DMS53 treated with DMSO at 0.1 percent for 48 hours (cell line): ENCODE measurements at regions not wholly inside any gene's neighbourhood (a gene's known extent, or its start where the extent isn't known, plus 50 kb on each side); places are given as distances from the start of the nearest gene placed in this dataset.

Experiments used
- DNase-seq: peaks from one replicate; lab custom pipeline; 2025; ENCODE audit not compliant: unreplicated experiment; lab: John Stamatoyannopoulos, UW

DNA sequence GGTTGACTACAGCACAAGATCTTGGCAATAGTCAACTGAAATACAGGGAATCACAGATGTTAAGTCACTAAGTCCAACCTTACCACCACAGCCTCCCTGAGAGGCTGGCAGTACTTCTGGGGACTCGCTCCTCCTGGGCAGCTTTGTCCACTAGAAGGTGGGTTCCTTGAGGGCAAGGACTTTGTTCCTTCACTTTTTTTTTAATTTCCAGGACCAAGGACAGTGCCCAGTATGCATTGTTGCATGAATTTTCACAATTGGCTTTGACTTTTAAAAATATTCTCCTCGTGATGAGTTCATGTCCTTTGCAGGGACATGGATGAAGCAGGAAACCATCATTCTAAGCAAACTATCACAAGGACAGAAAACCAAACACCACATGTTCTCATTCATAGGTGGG lies 96.7 kb upstream of the IGSF21 start:
- no peak for DNase-seq

- DNase-seq, result no peak
Observed at GRCh38 chr1:18011703-18012102, 95.9 kb upstream of the IGSF21 start.

DNA sequence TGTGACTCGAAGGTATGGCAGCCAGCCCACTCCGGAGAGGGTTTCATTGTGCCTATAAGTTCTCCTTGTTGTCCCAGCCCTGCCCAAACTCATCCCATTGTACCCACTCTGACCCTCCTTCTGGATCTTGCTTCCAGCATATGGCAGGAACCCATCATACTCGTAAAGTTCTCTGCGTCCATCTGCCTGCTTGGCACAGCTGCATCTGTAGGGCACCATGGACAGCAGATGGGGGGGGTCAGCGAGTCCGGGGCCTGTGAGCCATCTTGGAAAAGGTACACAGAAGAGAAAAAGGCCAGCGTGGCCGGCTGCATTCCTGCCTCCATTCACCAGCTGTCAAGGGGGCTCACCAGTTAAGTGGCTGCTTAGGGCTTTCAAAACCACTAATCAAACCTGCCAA lies 94.9 kb upstream of the IGSF21 start:
- no peak for DNase-seq

DNA sequence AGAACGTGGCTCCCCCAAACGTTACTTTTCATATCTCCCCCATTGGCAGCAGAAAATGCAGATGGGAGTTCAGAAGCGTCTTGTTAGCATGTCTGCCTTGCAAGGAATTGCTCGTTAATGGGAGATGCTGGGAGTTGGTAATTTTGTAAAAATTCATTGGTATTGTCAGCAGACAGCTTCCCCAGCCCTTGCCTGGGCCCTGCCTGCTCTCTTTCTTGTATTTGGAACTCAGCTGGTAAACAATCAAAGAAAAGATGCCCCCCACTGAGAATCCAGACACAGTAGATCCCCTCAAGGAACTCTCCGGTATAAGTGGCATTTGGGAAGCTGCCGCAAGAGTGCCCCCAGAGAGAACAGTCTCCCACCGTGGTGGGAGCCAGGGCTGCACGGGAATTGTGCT lies 94.4 kb upstream of the IGSF21 start:
- DNase-seq, result no peak

GRCh38 chr1:18015719-18016118 lies 91.9 kb upstream of the IGSF21 start:
- no peak for DNase-seq

- DNase-seq, result no peak
Observed at GRCh38 chr1:18018366-18018765, 89.2 kb upstream of the IGSF21 start.

DNA sequence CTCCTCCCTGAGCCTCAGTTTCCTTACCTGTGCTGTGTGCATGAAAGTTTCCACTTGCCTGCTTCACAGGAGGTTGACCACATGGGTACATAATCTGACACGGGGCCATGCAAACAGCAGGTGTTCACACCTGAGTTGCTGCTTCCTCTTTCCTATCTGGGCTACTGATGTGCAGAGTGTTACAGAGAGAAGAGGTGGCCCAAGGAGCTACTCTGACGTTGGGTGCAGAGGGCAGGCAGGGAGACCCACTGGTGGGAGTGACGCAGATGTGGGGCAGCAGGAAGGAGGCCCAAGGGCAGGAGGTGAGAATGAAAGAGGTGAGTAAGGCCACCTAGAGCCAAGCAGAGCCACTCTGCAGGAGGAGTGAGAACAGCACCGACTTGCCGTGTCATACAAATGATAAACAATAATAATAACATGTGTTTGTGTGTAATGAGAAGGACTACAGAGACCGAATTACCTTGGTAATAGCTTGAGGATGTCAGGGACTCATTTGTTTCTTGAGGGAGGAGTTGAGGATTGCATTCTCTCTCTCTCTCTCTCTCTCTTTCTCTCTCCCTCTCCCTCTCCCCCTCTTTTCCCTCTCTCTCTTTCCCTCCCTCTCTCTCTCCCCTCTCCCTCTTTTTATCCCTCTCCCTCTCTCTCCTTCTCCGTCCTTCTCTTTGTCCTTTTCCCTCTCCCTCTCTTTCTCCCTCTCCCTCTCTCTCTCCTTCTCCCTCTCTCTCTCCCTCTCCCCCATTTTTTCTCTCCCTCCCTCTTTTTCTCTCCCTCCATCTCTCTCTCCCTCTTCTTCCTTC lies 87.4 kb upstream of the IGSF21 start:
- DNase-seq, result no peak

- no peak for DNase-seq
Observed at GRCh38 chr1:18021242-18021641, 86.4 kb upstream of the IGSF21 start.

- no peak for DNase-seq
Observed at GRCh38 chr1:18032172-18032859, 75.3 kb upstream of the IGSF21 start.

GRCh38 chr1:18035145-18035544 lies 72.5 kb upstream of the IGSF21 start:
- no peak for DNase-seq

DNA sequence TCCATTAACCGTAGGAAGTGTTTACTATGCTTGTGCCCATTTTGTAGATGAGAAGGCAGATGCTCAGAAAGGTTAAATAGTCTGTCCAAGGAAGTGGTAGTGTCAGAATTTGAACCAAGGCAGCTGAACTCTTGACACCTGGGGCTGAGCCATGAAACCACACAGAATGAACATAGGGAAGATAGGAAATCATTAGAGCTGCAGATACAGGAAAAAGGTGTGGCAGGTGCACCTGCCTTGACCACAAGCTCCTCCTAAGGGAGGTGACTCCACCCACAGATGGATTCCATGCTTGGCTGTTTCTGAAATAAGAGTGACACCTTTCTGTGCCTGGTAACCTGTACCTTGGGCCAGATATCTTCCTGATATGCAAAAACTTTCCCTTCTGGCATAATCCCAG lies 69.9 kb upstream of the IGSF21 start:
- no peak for DNase-seq

DNA sequence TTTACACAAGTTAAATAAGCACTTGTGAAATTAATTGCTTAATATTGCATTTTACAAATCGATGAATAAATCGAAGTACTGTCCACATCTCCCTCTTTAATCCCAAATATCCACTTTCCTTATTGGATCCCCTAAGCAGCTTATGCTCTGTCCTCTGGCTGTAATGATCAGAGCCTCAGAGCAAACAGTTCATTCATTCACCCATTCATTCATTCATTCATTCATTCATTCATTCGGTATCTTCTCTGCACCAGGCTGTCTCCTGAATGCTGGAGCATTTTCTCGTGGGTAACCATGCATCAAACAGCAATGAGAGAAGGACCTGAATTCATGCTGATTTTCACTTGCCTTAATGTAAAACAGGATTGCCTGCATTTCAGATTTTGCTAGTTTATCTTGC lies 69.5 kb upstream of the IGSF21 start:
- DNase-seq, result no peak

DNA sequence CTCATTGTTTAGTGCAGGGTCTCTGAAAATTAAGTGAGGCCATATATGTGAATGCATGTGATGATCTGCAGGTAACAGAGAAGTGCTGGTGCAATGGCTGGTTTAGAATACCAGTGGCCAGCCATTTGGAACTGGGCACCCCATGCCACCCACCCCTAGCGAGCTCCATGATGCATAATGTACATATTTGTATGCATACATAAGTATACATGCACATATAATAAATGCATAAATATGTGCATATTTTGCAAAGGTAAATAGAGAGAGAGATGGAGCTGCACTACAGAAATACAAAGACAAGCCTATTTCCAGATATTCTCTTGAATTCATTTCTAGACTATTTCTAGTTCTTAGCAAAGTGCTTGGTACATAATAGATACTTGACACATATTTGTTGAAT lies 68.5 kb upstream of the IGSF21 start:
- DNase-seq, result no peak

DNA sequence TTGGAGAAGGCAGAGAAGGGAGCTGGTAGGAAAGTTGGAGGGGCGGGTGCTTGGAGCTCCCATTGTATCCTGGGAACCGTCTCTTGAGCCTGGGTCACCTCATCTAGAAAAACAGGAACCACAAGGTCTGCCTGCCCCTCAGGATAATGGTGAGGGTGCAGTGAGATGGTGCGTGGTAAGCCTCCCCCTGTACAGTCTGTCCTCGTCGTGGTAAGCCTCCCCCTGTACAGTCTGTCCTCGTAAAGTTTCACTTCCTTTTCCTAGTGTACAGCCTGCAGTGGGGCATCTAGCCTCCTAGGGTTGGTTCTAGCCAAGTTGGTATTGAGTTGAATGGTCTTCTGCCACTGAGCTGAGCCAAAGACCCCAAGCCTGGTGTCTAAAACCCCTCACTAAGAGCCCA lies 66.5 kb upstream of the IGSF21 start:
- no peak for DNase-seq

DNA sequence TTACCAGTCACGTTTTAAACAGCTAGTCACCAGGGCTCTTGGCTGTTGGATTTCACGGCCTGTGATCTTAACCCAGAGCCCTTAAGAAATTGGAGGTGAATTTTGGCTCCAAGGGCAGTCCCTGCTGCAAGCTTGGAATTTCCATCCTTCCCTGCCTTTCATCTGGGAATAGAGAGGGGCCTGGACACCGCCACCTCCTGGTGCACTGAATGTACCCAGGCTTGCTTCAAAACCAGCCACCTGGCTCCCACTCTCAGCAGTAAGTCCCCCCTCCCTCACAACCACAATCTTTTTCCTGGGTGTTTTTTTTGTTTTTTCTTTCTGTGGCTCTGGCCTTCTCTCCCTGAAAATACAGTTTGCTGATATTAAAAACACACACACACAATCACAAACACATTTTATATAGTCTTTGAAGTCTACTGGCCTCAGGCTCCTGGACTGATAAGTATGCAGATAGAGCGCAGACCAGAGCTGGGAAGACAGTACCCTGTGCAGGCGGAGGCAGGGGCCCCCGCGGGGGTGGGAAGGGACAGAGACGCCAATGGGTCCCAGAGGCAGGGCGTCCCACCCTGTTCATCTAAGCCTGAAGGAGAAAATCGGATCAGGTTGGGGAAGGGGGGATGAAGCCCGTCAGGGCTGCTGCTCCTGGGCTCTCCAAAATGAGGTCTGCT lies 65.8 kb upstream of the IGSF21 start:
- no peak for DNase-seq

DNA sequence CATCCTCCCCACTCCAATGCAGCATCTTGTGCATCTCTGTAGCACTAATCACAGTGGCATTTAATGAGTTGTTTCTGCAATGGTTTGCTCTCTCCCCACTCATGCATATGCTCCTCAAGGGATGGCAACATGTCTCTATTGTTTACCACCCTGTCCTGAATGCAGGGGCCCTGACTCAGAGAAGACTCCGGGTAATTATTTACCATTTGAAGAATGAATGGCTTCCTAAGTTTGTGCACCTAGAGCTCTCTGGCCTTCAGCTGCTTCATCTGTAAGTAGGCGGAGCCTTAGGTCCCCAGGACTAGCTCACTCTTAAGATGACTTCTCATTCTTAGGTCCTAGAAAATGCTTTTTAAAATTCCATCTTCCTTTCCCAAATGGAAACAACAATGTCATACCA lies 63.7 kb upstream of the IGSF21 start:
- no peak for DNase-seq

DNA sequence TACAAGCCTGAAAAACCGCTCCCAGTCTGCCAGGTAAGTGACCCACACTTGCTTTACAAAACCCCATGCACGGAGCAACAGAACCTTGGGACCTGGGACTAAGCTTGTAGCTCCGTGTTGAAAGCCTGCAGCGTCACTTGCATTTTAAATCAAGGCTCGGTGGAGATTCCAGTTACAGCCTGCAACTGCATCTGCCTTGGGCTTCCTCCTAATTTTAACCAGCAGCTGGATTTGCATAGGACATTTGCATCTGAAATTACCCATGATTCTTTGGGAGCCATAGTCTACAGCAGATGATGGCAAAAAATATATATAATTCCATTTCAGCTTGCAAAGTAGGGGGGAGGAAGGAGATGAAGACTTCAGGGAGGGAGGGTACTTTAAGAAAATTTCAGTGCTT lies 62.4 kb upstream of the IGSF21 start:
- DNase-seq, result no peak

- DNase-seq, result no peak
Observed at GRCh38 chr1:18045621-18046020, 62.0 kb upstream of the IGSF21 start.

GRCh38 chr1:18047122-18047521 lies 60.5 kb upstream of the IGSF21 start:
- DNase-seq, result no peak

GRCh38 chr1:18049228-18049627 lies 58.4 kb upstream of the IGSF21 start:
- no peak for DNase-seq

DNA sequence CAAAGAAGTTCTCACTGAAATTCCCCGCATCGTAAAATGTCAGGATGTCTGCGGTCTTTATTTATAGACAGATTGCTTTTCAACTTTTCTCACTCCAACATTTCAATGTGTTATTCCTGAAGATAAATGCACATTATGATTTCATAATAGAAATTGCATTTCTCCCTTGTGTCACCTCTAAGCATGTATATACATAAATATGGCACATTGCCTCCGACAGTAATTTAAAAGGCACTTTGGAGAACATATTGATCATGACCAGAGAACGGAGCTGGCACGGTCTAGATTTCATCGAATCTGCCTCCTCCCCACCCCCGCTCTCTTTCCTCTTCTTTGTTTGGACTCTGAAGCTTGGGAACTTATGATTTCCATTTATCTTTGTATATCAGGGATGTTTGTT lies 54.9 kb upstream of the IGSF21 start:
- DNase-seq, result no peak

DNA sequence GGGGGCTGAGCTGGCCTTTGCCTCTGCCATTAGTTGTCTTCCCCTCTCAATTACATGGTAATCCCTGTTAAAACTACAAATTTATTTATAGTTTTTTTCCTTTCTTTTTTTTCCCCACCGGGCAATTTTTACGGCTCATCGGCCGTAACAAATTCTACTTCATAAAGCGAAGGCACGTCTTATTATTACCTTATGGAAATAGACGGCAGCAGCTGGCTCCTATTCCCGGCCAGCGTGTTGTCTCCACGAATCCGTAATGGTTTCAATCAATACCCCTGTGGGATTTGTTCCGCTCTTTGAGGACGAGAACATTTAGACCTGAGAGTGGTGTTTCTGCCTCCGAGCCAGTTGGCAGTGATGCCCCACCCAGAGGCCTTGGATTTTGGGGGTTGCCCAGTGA lies 52.4 kb upstream of the IGSF21 start:
- no peak for DNase-seq
